Neuron (in vitro differentiated cells): ENCODE measurements at regions not wholly inside any gene's neighbourhood (a gene's known extent, or its start where the extent isn't known, plus 50 kb on each side); places are given as distances from the start of the nearest gene placed in this dataset.

Experiments
- H2AFZ ChIP-seq: one replicate; pipeline ENCODE4 v1.6.1; 2013; ENCODE audit warnings: low read depth, mild to moderate bottlenecking, inconsistent platforms, low read length, moderate library complexity
- H3K27me3 ChIP-seq: one replicate; pipeline ENCODE4 v1.6.1; 2013; ENCODE audit warnings: low read length; ENCODE audit not compliant: insufficient read depth
- H3K36me3 ChIP-seq: one replicate; pipeline ENCODE4 v1.6.1; 2013; ENCODE audit warnings: low read length; ENCODE audit not compliant: insufficient read depth
- H3K4me1 ChIP-seq: one replicate; pipeline ENCODE4 v1.6.1; 2013; ENCODE audit warnings: low read length; ENCODE audit not compliant: insufficient read depth
- H3K4me3 ChIP-seq: 2 replicates; pipeline ENCODE4 v1.5.1; 2013; ENCODE audit warnings: mild to moderate bottlenecking, low read length, moderate library complexity
- H3K9me3 ChIP-seq: one replicate; pipeline ENCODE4 v1.6.1; 2013; ENCODE audit warnings: low read length

DNA sequence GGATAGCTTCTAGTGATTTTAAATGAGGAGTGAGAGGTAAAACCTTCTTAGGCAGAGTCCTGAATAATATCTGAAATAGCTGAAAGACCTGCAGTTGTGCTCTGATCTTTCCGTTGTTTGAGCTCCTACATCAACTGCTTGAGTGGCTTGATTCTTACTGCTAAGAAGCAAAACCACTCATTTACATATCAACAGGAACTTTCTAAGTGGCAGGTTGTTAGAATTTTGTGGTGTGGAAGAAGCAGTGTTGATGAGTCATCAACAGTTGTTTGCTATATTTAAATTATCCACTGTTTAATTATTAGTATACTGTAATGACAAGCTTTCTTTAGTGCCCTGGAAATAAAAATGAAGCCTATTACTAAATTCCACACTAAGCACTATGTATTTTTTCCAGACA is 689.5 kb downstream of the DNAJB9 start:
- Histone ChIP-seq H3K4me1 (peaks cover 8% of the 10 kb centered on the region), H3K9me3 (no peaks in the 10 kb centered on the region), H3K27me3 (no peaks in the 10 kb centered on the region), H2AFZ (no peak overlapping the region), H3K4me3 (no peak overlapping the region), H3K36me3 (no peaks in the 10 kb centered on the region)

DNA sequence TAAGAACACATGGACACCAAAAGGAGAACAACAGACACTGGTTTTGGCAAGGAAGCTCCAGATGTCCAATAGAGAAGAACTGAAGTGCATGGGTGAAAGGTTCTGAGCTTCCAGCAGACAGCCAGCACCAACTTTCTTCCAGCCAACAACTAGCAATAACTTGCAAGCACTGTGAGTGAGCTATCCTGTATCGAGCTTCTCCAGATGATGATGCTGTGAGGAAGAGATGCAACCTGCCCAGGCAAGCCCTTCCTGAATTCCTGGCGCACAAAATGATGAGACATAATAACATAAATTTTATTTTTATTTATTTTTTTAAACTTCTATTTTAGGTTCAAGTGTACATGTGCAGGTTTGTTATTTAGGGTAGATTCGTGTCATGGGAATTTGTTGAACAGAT is 692.1 kb downstream of the DNAJB9 start:
- H2AFZ ChIP-seq: no peak overlapping the region
- no peaks in the 10 kb centered on the region for H3K36me3 ChIP-seq
- H3K4me3 ChIP-seq: no peak overlapping the region
- H3K4me1 ChIP-seq: peaks cover 8% of the 10 kb centered on the region
- H3K9me3 ChIP-seq: no peaks in the 10 kb centered on the region
- no peaks in the 10 kb centered on the region for H3K27me3 ChIP-seq

DNA sequence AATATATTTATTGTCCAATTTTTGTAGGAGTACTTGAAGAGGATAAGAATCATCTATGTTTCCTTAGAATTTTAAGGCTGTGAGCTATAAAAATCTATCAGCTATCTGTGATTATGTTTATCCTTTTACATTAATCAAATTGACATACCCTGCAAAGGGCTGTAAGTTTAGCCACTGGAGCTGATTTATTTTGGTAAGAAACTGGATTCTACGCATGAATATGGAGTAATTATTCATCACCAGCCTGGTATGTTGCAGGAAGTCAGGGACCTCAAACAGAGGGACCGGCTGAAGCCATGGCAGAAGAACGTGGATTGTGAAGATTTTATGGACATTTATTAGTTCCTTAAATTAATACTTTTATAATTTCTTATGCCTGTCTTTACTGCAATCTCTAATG is 696.9 kb downstream of the DNAJB9 start:
- no peaks in the 10 kb centered on the region for H3K9me3 ChIP-seq
- H3K4me3 ChIP-seq: no peak overlapping the region
- H3K4me1 ChIP-seq: no peaks in the 10 kb centered on the region
- H2AFZ ChIP-seq: no peak overlapping the region
- H3K27me3 ChIP-seq: no peaks in the 10 kb centered on the region
- no peaks in the 10 kb centered on the region for H3K36me3 ChIP-seq

DNA sequence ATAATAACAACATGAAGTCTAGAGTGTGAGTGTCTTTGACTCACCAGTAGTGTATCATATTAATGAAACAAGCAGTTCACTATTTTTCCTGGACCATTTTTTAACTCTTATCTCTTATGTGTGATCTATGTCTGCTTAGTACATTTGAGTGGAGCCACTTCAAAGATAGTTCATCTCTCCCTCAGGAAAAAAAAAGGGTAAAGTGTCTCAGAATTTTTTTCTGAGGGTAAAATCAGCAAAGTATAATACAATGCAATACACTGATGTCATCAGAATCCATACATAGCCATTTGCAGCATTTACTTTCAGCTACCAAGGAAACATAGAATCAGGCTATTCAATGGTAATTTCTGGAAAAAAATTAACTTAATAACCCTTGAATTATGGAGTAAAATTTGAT is 706.7 kb downstream of the DNAJB9 start:
- no peaks in the 10 kb centered on the region for H3K27me3 ChIP-seq
- no peak overlapping the region for H2AFZ ChIP-seq
- no peaks in the 10 kb centered on the region for H3K36me3 ChIP-seq
- no peak overlapping the region for H3K4me3 ChIP-seq
- H3K4me1 ChIP-seq: no peaks in the 10 kb centered on the region
- H3K9me3 ChIP-seq: no peaks in the 10 kb centered on the region

DNA sequence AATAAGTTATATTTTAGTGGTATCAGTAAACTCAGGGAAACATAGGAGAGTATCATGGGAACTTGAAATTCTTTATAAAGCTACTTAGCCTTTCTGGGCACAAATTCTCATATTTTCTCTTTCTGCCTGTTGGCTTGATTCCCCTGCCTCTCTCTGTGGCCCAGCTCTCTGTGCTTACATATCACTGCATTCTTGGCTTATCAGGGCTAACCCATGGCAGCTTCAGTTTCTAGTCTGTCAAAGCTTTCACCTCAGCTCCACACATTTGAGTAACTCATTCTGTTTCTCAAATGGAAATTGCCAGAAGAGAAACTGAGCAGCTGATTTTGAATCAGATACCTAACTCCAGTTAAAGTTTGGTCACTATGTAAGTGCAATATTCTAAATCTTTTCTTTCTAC is 713.1 kb downstream of the DNAJB9 start:
- Histone ChIP-seq H3K4me3 (no peak overlapping the region), H2AFZ (no peak overlapping the region), H3K27me3 (no peaks in the 10 kb centered on the region), H3K36me3 (no peaks in the 10 kb centered on the region), H3K4me1 (no peaks in the 10 kb centered on the region), H3K9me3 (no peaks in the 10 kb centered on the region)

DNA sequence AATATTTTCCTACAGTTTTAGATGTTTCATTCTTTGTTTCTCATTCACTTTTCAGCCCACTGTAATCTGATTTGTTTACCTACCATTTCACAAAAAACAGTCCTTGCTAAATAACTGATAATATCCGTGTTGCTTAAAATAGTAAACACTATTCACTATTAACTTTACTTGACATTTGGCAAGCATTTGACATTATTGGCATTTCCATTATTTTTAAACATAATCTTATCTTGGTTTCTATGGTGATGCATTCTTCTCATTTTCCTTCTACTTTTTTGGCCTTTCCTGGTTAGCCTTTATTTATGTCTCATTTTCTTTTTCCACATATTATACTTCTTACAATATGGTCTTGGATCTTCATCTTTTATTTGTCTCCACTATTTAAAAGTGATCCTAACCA is 715.3 kb downstream of the DNAJB9 start:
- no peaks in the 10 kb centered on the region for H3K4me1 ChIP-seq
- no peak overlapping the region for H2AFZ ChIP-seq
- no peaks in the 10 kb centered on the region for H3K36me3 ChIP-seq
- no peaks in the 10 kb centered on the region for H3K9me3 ChIP-seq
- H3K4me3 ChIP-seq: no peak overlapping the region
- H3K27me3 ChIP-seq: no peaks in the 10 kb centered on the region

DNA sequence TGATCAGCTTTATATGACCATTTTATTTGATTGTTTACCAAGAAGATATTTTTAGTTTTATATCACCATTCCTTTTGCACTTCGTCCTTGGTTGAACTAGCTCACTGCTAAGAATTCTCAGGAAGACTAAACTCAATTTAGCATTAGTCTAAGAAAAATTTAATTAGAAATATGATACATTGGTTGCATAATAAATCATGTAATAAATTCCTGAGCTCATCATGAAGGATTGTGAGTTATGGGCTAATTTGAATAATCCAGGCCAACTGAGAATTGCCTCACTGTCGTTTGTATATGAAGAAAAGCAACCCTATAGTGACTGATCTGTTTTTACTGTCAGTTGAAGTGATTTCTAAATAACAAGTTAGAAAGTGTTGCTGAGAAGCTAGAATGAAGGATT is 725.5 kb downstream of the DNAJB9 start:
- no peaks in the 10 kb centered on the region for H3K9me3 ChIP-seq

DNA sequence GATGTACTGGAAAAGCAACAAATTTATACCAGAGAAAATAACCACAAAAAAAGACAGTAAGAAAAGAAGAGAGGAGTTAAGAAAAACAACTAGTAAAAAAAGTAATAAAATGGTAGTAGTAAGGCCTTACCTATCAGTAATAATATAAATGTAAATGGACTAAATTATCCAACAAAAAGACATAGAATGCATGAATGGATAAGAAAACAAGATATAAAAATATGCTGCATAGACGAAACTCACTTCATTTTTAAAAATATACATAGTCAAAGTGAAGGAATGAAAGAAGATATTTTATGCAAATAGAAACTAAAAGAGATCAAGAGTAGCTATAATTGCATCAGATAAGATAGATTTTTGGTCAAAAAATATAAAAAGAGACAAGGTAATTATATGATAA is 739.1 kb downstream of the DNAJB9 start:
- Histone ChIP-seq H3K4me3 (no peak overlapping the region), H3K36me3 (no peaks in the 10 kb centered on the region), H3K27me3 (no peaks in the 10 kb centered on the region), H3K9me3 (peaks cover 2% of the 10 kb centered on the region), H3K4me1 (no peaks in the 10 kb centered on the region), H2AFZ (no peak overlapping the region)

More for the DNA sequence above, 725.5 kb downstream of the DNAJB9 start:
- H3K27me3 ChIP-seq: no peaks in the 10 kb centered on the region
- H2AFZ ChIP-seq: no peak overlapping the region
- no peaks in the 10 kb centered on the region for H3K36me3 ChIP-seq
- no peak overlapping the region for H3K4me3 ChIP-seq
- no peaks in the 10 kb centered on the region for H3K4me1 ChIP-seq

DNA sequence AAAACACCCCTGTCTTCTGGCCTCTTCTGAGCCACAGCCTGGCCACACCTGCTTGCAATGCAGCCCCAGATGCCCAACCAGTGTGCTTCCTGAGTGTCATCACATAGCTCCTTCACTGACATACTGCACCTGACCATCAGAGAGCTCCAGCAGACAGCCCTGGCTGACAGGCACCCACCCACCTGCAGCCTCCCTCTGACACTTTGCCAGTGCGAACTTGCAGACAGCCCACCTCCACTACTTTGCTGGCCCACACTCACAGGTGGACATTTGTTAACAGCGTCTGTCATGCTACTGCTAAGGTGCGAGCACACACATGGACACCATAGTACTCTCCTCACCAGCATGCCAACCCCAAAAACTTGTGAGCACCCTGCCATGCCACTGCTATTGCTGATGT is 740.1 kb downstream of the DNAJB9 start:
- peaks cover 2% of the 10 kb centered on the region for H3K9me3 ChIP-seq
- H3K36me3 ChIP-seq: no peaks in the 10 kb centered on the region
- no peaks in the 10 kb centered on the region for H3K27me3 ChIP-seq
- no peak overlapping the region for H2AFZ ChIP-seq
- no peak overlapping the region for H3K4me3 ChIP-seq
- no peaks in the 10 kb centered on the region for H3K4me1 ChIP-seq

DNA sequence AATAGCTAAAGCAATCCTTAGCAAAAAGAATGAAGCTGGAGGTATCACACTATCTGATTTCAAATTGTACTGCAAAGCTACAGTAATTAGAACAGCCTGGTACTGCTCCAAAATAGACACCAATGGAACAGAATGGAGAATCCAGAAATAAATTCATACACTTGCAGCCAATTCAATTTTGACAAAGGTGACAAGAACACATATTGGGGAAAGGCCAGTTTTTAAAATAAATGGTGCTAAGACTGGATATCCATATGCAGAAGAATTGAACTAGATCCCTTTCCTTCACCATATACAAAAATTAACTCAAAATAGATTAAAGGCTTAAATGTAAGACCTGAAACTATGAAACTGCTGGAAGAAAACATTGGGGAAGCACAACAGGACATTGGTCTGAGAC is 748.5 kb downstream of the DNAJB9 start:
- Histone ChIP-seq H3K27me3 (no peaks in the 10 kb centered on the region), H3K4me1 (no peaks in the 10 kb centered on the region), H3K4me3 (no peak overlapping the region), H3K36me3 (no peaks in the 10 kb centered on the region), H2AFZ (no peak overlapping the region), H3K9me3 (no peaks in the 10 kb centered on the region)

DNA sequence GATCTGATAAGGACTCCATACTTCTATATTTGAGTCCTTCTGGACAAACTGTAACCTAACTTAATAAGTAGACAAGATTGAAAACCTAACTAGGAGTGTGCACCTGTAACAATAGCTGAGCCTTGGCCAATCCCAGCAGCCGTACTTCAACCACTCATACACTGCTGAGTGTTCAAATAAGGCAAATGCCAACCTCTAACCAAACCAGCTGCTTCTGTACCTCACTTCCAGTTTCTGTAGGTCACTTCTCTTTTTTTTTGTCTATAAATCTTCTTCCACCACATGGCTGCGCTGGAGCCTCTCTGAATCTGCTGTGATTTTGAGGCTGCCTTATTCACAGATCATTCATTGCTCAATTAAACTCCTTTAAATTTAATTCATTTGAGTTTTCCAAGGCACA is 753.2 kb downstream of the DNAJB9 start:
- H3K36me3 ChIP-seq: no peaks in the 10 kb centered on the region
- no peaks in the 10 kb centered on the region for H3K9me3 ChIP-seq
- H3K4me1 ChIP-seq: no peaks in the 10 kb centered on the region
- H3K4me3 ChIP-seq: no peak overlapping the region
- no peak overlapping the region for H2AFZ ChIP-seq
- H3K27me3 ChIP-seq: no peaks in the 10 kb centered on the region

DNA sequence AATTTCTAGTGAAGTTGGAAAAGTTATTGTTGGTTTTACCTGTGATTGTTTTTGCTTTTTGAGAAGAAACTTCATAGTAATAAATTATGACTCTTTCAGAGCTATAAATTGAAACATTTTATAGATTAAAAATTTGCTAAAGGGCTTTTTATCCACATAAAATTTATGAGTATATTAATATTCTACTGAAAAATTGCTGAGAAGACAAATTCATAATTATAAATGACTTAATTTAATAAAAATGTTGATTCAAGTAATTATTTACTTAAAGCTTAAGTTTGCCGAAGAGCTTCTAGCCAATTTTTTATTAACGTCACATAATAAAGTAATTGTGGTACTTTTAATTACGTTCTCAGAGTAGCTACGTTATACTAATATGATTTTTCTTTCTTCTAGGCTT is 761.7 kb downstream of the DNAJB9 start:
- H2AFZ ChIP-seq: no peak overlapping the region
- H3K4me3 ChIP-seq: no peak overlapping the region
- no peaks in the 10 kb centered on the region for H3K36me3 ChIP-seq
- no peaks in the 10 kb centered on the region for H3K4me1 ChIP-seq
- H3K27me3 ChIP-seq: no peaks in the 10 kb centered on the region
- no peaks in the 10 kb centered on the region for H3K9me3 ChIP-seq

DNA sequence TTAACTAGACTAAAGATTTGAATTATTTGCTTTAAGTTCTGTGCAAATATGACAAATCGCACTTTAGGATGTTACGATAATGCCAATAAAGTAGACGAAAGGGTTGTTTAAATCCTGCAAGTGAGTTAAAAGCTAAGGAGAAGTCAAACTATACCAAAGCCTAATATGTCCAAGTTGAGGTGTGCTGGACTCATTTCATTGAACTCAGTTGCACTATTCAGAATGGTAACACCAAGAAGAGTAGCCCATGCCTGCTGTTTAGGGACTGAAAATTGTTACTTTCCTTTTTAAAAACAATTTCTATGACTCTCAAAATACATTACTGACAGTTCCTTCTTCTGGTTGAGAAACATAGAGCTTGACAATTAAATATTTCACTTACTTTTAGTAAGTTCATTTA is 766.3 kb downstream of the DNAJB9 start:
- H3K4me1 ChIP-seq: no peaks in the 10 kb centered on the region
- H3K4me3 ChIP-seq: no peak overlapping the region
- H2AFZ ChIP-seq: no peak overlapping the region
- no peaks in the 10 kb centered on the region for H3K27me3 ChIP-seq
- H3K36me3 ChIP-seq: no peaks in the 10 kb centered on the region
- H3K9me3 ChIP-seq: no peaks in the 10 kb centered on the region

DNA sequence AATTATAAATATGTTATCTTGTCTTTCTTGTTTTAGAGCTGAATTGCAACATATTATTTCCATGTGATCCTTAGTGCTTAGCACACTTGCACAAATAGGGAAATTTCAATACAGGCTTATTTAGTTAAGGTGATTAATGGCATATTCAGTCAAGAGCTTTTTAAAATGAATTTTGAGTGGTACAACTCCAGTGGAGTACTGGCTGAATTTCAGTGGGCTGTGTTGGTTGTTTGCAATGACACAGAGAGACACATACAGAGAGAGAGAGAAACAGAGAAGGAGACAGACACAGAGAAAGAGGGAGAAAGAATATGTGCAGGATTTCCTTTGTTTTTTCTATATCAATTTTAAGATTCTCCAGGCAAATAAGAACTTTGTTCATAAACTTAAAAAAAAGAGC is 766.9 kb downstream of the DNAJB9 start:
- H3K9me3 ChIP-seq: no peaks in the 10 kb centered on the region
- no peaks in the 10 kb centered on the region for H3K4me1 ChIP-seq
- H3K4me3 ChIP-seq: no peak overlapping the region
- no peaks in the 10 kb centered on the region for H3K27me3 ChIP-seq
- no peaks in the 10 kb centered on the region for H3K36me3 ChIP-seq
- no peak overlapping the region for H2AFZ ChIP-seq
